Liver (tissue), 8 donors: ENCODE measurements at regions not wholly inside any gene's neighbourhood (a gene's known extent, or its start where the extent isn't known, plus 50 kb on each side); places are given as distances from the start of the nearest gene placed in this dataset.
A peak's percentile ranks its signal among the peaks of the same experiment; 100 is the strongest.

Source experiments
- DNase-seq: peaks from one replicate; pipeline ENCODE4 v3.0.0-alpha.2; 2017; ENCODE audit warnings: low spot score
- H3K27ac ChIP-seq, 2 donors: one replicate each; pipeline ENCODE4 v1.7.0; 2013; ENCODE audit warnings: inconsistent platforms in 2 of 2, low read length in 2 of 2, control low read depth in 1 of 2, low read depth in 1 of 2, mild to moderate bottlenecking in 1 of 2
- H3K27me3 ChIP-seq, 4 donors: one replicate each; pipeline versions ENCODE4 v1.6.1 to v1.7.0; 2013; ENCODE audit warnings: low read length in 3 of 4, inconsistent platforms in 1 of 4, mild to moderate bottlenecking in 1 of 4, moderate library complexity in 1 of 4; ENCODE audit not compliant: control insufficient read depth in 4 of 4, insufficient read depth in 4 of 4
- H3K36me3 ChIP-seq, 4 donors: one replicate each; pipeline versions ENCODE4 v1.6.1 to v1.7.0; 2013; ENCODE audit warnings: low read length in 3 of 4, mild to moderate bottlenecking in 3 of 4, low read depth in 1 of 4, moderate library complexity in 1 of 4; ENCODE audit not compliant: control insufficient read depth in 4 of 4, insufficient read depth in 3 of 4
- H3K4me1 ChIP-seq, 4 donors: one replicate each; pipeline versions ENCODE4 v1.6.1 to v1.7.0; 2013; ENCODE audit warnings: low read length in 3 of 4, mild to moderate bottlenecking in 3 of 4, moderate library complexity in 1 of 4; ENCODE audit not compliant: control insufficient read depth in 4 of 4, insufficient read depth in 4 of 4
- H3K4me3 ChIP-seq, 3 donors: one replicate each; pipeline versions ENCODE4 v1.6.1 to v1.7.0; 2013; ENCODE audit warnings: low read length in 3 of 3, control low read depth in 1 of 3, low read depth in 1 of 3, mild to moderate bottlenecking in 1 of 3
- H3K9ac ChIP-seq, 2 donors: one replicate each; pipeline ENCODE4 v1.7.0; 2013; ENCODE audit warnings: low read length in 2 of 2, mild to moderate bottlenecking in 2 of 2, moderate library complexity in 2 of 2, control low read depth in 1 of 2, low read depth in 1 of 2
- H3K9me3 ChIP-seq, 4 donors: one replicate each; pipeline versions ENCODE4 v1.6.1 to v1.7.0; 2013; ENCODE audit warnings: low read length in 3 of 4; ENCODE audit not compliant: control insufficient read depth in 4 of 4
- EGR1 ChIP-seq, 2 donors: IDR thresholded peaks; 2 replicates each; pipeline ENCODE4 v1.6.1; 2016 to 2018; ENCODE audit warnings: antibody characterized with exemption in 2 of 2, low read depth in 2 of 2
- FOXA1 ChIP-seq: IDR thresholded peaks from 2 replicates; pipeline ENCODE4 v1.6.1; 2016; ENCODE audit warnings: antibody characterized with exemption
- FOXA2 ChIP-seq: IDR thresholded peaks from 2 replicates; pipeline ENCODE4 v1.6.1; 2016; ENCODE audit warnings: antibody characterized with exemption
- GABPA ChIP-seq, 2 donors: IDR thresholded peaks in 1 of 2; conservative IDR thresholded peaks in 1 of 2; 2 replicates each; pipeline ENCODE4 v1.6.1; 2016; ENCODE audit warnings: antibody characterized with exemption in 2 of 2, mild to moderate bottlenecking in 1 of 2, moderate library complexity in 1 of 2
- HNF4A ChIP-seq, 2 donors: conservative IDR thresholded peaks; 2 replicates each; pipeline ENCODE4 v1.6.1; 2016; ENCODE audit warnings: antibody characterized with exemption in 2 of 2, mild to moderate bottlenecking in 2 of 2
- HNF4G ChIP-seq: IDR thresholded peaks from 2 replicates; pipeline ENCODE4 v1.6.1; 2016; ENCODE audit warnings: antibody characterized with exemption
- JUND ChIP-seq, 2 donors: IDR thresholded peaks; 2 replicates each; pipeline ENCODE4 v1.6.1; 2016; ENCODE audit warnings: antibody characterized with exemption in 2 of 2
- NR2F2 ChIP-seq: IDR thresholded peaks from 2 replicates; pipeline ENCODE4 v1.6.1; 2016; ENCODE audit warnings: antibody characterized with exemption
- RAD21 ChIP-seq, 2 donors: IDR thresholded peaks; 2 replicates each; pipeline ENCODE4 v1.6.1; 2016; ENCODE audit warnings: antibody characterized with exemption in 2 of 2, mild to moderate bottlenecking in 2 of 2
- RXRA ChIP-seq, 2 donors: IDR thresholded peaks; 2 replicates each; pipeline ENCODE4 v1.6.1; 2017 to 2018; ENCODE audit warnings: antibody characterized with exemption in 2 of 2, mild to moderate bottlenecking in 1 of 2
- SP1 ChIP-seq: IDR thresholded peaks from 2 replicates; pipeline ENCODE4 v1.6.1; 2018; ENCODE audit warnings: antibody characterized with exemption, mild to moderate bottlenecking
- TAF1 ChIP-seq: conservative IDR thresholded peaks from 2 replicates; pipeline ENCODE4 v1.6.1; 2016; ENCODE audit warnings: antibody characterized with exemption, mild to moderate bottlenecking
- YY1 ChIP-seq: IDR thresholded peaks from 2 replicates; pipeline ENCODE4 v1.6.1; 2016; ENCODE audit warnings: antibody characterized with exemption, mild to moderate bottlenecking
- WGBS: extraction: QIAGEN DNeasy Blood & Tissue Kit; methylation state at CpG from one replicate; pipeline ENCODE4 v1.1.7; 2013; 5-methylcytosine and 5-hydroxymethylcytosine counted together
- TF ChIP-seq, protein P1 (sequence below): IDR thresholded peaks from 2 replicates; pipeline ENCODE4 v1.6.1; 2016; ENCODE audit warnings: antibody characterized with exemption, mild to moderate bottlenecking
- TF ChIP-seq, protein P2 (sequence below): fragments of 150-350 bp; IDR thresholded peaks from 2 replicates; pipeline ENCODE4 v1.5.1; 2017; ENCODE audit warnings: improper control_type of control experiment, low read depth, low read length; ENCODE audit not compliant: missing input control
- TF ChIP-seq, protein P3 (sequence below): IDR thresholded peaks from 2 replicates; pipeline ENCODE4 v1.6.1; 2016; ENCODE audit warnings: antibody characterized with exemption
- TF ChIP-seq, protein P4 (sequence below): IDR thresholded peaks from 2 replicates; pipeline ENCODE4 v1.6.1; 2016; ENCODE audit warnings: antibody characterized with exemption
- donor health status: healthy.
- donor health status: healthy.
- donor health status: healthy.
- donor health status: healthy.
- donor health status: healthy.

DNA sequence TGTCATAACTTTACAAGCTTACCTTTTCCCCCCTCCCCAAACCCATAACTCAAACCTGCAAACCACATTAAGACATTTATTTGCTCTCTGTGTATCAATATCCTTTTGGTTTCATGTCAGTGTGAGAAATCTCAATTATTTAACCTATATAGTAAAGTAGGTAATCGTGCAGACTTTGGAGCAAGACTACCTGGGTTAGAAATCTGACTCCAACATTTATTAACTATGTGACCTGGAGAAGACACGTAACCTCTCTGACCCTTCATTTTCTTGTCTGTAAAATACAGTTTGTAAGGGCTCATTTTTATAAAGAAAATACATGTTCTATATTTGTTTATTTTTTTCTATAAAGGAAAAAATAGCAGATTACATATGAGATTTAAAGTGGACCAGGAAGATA, 448.9 kb upstream of the MANEA start:
- DNase-seq: no peak
- Histone ChIP-seq H3K9ac (no peak overlapping the region), H3K27me3 (no peaks in the 10 kb centered on the region), H3K4me3 (no peak overlapping the region), H3K4me1 (peaks cover 2 to 10% (median 4%) of the 10 kb centered on the region in 4 donors), H3K36me3 (no peaks in the 10 kb centered on the region), H3K9me3 (no peaks in the 10 kb centered on the region), H3K27ac (no peak overlapping the region)
- 25% methylated on average over 2 of the region's 2 CpGs for WGBS
- TF ChIP-seq, protein P1, sequence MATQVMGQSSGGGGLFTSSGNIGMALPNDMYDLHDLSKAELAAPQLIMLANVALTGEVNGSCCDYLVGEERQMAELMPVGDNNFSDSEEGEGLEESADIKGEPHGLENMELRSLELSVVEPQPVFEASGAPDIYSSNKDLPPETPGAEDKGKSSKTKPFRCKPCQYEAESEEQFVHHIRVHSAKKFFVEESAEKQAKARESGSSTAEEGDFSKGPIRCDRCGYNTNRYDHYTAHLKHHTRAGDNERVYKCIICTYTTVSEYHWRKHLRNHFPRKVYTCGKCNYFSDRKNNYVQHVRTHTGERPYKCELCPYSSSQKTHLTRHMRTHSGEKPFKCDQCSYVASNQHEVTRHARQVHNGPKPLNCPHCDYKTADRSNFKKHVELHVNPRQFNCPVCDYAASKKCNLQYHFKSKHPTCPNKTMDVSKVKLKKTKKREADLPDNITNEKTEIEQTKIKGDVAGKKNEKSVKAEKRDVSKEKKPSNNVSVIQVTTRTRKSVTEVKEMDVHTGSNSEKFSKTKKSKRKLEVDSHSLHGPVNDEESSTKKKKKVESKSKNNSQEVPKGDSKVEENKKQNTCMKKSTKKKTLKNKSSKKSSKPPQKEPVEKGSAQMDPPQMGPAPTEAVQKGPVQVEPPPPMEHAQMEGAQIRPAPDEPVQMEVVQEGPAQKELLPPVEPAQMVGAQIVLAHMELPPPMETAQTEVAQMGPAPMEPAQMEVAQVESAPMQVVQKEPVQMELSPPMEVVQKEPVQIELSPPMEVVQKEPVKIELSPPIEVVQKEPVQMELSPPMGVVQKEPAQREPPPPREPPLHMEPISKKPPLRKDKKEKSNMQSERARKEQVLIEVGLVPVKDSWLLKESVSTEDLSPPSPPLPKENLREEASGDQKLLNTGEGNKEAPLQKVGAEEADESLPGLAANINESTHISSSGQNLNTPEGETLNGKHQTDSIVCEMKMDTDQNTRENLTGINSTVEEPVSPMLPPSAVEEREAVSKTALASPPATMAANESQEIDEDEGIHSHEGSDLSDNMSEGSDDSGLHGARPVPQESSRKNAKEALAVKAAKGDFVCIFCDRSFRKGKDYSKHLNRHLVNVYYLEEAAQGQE: no peak
- peak; percentile 19 for TF ChIP-seq SP1
- peak; percentile 41 to 49 for TF ChIP-seq HNF4A (conservative IDR thresholded peaks at IDR 0.05)
- TF ChIP-seq, protein P2, sequence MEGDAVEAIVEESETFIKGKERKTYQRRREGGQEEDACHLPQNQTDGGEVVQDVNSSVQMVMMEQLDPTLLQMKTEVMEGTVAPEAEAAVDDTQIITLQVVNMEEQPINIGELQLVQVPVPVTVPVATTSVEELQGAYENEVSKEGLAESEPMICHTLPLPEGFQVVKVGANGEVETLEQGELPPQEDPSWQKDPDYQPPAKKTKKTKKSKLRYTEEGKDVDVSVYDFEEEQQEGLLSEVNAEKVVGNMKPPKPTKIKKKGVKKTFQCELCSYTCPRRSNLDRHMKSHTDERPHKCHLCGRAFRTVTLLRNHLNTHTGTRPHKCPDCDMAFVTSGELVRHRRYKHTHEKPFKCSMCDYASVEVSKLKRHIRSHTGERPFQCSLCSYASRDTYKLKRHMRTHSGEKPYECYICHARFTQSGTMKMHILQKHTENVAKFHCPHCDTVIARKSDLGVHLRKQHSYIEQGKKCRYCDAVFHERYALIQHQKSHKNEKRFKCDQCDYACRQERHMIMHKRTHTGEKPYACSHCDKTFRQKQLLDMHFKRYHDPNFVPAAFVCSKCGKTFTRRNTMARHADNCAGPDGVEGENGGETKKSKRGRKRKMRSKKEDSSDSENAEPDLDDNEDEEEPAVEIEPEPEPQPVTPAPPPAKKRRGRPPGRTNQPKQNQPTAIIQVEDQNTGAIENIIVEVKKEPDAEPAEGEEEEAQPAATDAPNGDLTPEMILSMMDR: no peak
- peak in 1 of 2 donors; percentile 14 for TF ChIP-seq RXRA (IDR thresholded peaks at IDR 0.05)
- TF ChIP-seq EGR1 (IDR thresholded peaks at IDR 0.05; ENCODE audit: low read depth in 2 of 2): no peak

DNA sequence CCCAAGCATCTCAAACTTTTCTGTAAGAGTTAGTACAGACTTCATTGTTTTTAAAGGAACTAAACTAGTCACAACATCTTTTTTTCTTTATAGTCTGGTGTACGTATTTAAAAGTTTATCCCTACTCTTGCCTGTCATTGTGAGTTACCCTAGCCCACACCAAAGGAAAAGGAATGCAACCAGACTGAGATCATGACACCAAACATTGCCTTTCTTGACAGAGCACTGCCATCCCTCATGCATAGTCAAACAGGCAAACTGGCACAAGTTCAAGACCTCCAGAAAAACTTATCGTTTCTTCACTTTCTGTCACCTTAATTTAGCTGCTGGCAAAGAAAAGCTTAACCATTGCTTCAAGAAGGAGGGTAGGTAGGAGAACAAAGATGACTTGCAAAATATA, 448.4 kb upstream of the MANEA start:
- DNase-seq: no peak
- no peaks in the 10 kb centered on the region for H3K36me3 ChIP-seq
- TF ChIP-seq, protein P2: no peak
- TF ChIP-seq HNF4G (no peak), FOXA1 (no peak), TAF1 (no peak), RAD21 (IDR thresholded peaks at IDR 0.05) (no peak), YY1 (no peak), RXRA (IDR thresholded peaks at IDR 0.05) (no peak), FOXA2 (no peak), GABPA (IDR thresholded peaks at IDR 0.05 in 1 of 2, conservative IDR thresholded peaks at IDR 0.05 in 1 of 2) (no peak), JUND (IDR thresholded peaks at IDR 0.05) (no peak), NR2F2 (no peak), EGR1 (IDR thresholded peaks at IDR 0.05; ENCODE audit: low read depth in 2 of 2) (no peak)
- TF ChIP-seq, protein P3, sequence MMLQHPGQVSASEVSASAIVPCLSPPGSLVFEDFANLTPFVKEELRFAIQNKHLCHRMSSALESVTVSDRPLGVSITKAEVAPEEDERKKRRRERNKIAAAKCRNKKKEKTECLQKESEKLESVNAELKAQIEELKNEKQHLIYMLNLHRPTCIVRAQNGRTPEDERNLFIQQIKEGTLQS: no peak
- TF ChIP-seq, protein P4, sequence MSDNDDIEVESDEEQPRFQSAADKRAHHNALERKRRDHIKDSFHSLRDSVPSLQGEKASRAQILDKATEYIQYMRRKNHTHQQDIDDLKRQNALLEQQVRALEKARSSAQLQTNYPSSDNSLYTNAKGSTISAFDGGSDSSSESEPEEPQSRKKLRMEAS: no peak
- H3K9ac ChIP-seq: no peak overlapping the region
- H3K4me3 ChIP-seq: no peak overlapping the region
- H3K9me3 ChIP-seq: no peaks in the 10 kb centered on the region
- H3K4me1 ChIP-seq: peaks cover 2 to 10% (median 4%) of the 10 kb centered on the region in 4 donors
- H3K27ac ChIP-seq: no peak overlapping the region
- H3K27me3 ChIP-seq: no peaks in the 10 kb centered on the region
- WGBS: 58% methylated on average over 2 of the region's 2 CpGs
